Stimulated activated naive CD8-positive, alpha-beta T cell treated with anti-CD3 and anti-CD28 coated beads, Interleukin-15, Interleukin-2, amounts not matched to agents 100 ng/mL and 50 ng/mL, for 24 hours (primary cell): ENCODE measurements at regions not wholly inside any gene's neighbourhood (a gene's known extent, or its start where the extent isn't known, plus 50 kb on each side); places are given as distances from the start of the nearest gene placed in this dataset.
A peak's percentile ranks its signal among the peaks of the same experiment; 100 is the strongest.

Experiments used
- H3K27ac Mint-ChIP-seq: one replicate; pipeline ENCODE4 v1.8.0; 2021; ENCODE audit warnings: mild to moderate bottlenecking, mixed read lengths
- H3K27me3 Mint-ChIP-seq: one replicate; pipeline ENCODE4 v1.8.0; 2021; ENCODE audit warnings: mixed read lengths
- H3K36me3 Mint-ChIP-seq: one replicate; pipeline ENCODE4 v1.8.0; 2021; ENCODE audit warnings: low read depth, mixed read lengths
- H3K4me1 Mint-ChIP-seq: one replicate; pipeline ENCODE4 v1.8.0; 2021; ENCODE audit warnings: low read depth, mixed read lengths
- H3K4me3 Mint-ChIP-seq: one replicate; pipeline ENCODE4 v1.8.0; 2021; ENCODE audit warnings: mild to moderate bottlenecking, mixed read lengths
- H3K9me3 Mint-ChIP-seq: one replicate; pipeline ENCODE4 v1.8.0; 2021; ENCODE audit warnings: mixed read lengths

GRCh38 chr5:61617995-61618525, 286.0 kb downstream of the ZSWIM6 start:
- H3K27ac Mint-ChIP-seq = no peak overlapping the region

GRCh38 chr5:61618577-61618976, 286.5 kb downstream of the ZSWIM6 start:
- Mint-ChIP-seq H3K27me3 (peaks cover 10% of the 10 kb centered on the region), H3K4me1 (no peaks in the 10 kb centered on the region), H3K4me3 (no peak overlapping the region), H3K27ac (no peak overlapping the region), H3K9me3 (no peaks in the 10 kb centered on the region), H3K36me3 (no peaks in the 10 kb centered on the region)

More at GRCh38 chr5:61617995-61618525, 286.0 kb downstream of the ZSWIM6 start:
- H3K4me3 Mint-ChIP-seq = no peak overlapping the region
- no peaks in the 10 kb centered on the region for H3K36me3 Mint-ChIP-seq
- H3K27me3 Mint-ChIP-seq = peaks cover 9% of the 10 kb centered on the region
- no peaks in the 10 kb centered on the region for H3K4me1 Mint-ChIP-seq
- H3K9me3 Mint-ChIP-seq = no peaks in the 10 kb centered on the region

DNA sequence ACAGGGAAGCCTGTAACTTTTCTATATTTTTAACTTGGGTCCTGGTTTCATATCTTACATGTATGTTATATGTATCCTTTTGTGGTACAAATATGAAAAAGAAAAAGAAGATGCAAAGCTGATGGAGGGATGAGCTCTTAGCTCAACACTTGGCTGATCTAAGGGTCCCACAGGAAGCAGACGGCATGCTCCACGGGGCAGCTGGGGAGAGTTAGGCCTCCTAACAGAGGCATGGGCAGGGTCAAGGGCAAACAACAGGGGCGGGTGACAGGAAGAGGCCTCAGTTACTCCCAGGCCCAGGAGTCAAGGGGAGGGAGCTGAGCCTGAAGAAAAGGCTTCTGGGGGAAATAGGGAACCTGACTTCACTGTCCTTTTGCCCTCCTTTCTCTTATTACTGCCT, 287.2 kb downstream of the ZSWIM6 start:
- Mint-ChIP-seq H3K27me3 (peaks cover 14% of the 10 kb centered on the region), H3K36me3 (no peaks in the 10 kb centered on the region), H3K9me3 (no peaks in the 10 kb centered on the region), H3K4me3 (no peak overlapping the region), H3K27ac (no peak overlapping the region), H3K4me1 (no peaks in the 10 kb centered on the region)

- Mint-ChIP-seq H3K27me3 (peaks cover 20% of the 10 kb centered on the region), H3K27ac (no peak overlapping the region), H3K4me3 (no peak overlapping the region), H3K9me3 (no peaks in the 10 kb centered on the region), H3K4me1 (no peaks in the 10 kb centered on the region), H3K36me3 (no peaks in the 10 kb centered on the region)
Measured at GRCh38 chr5:61619777-61620518, 287.9 kb downstream of the ZSWIM6 start.

- no peaks in the 10 kb centered on the region for H3K9me3 Mint-ChIP-seq
- no peaks in the 10 kb centered on the region for H3K4me1 Mint-ChIP-seq
- H3K4me3 Mint-ChIP-seq = no peak overlapping the region
- no peaks in the 10 kb centered on the region for H3K36me3 Mint-ChIP-seq
- peaks cover 24% of the 10 kb centered on the region for H3K27me3 Mint-ChIP-seq
- H3K27ac Mint-ChIP-seq = no peak overlapping the region
Measured at GRCh38 chr5:61620699-61621182, 288.7 kb downstream of the ZSWIM6 start.

DNA sequence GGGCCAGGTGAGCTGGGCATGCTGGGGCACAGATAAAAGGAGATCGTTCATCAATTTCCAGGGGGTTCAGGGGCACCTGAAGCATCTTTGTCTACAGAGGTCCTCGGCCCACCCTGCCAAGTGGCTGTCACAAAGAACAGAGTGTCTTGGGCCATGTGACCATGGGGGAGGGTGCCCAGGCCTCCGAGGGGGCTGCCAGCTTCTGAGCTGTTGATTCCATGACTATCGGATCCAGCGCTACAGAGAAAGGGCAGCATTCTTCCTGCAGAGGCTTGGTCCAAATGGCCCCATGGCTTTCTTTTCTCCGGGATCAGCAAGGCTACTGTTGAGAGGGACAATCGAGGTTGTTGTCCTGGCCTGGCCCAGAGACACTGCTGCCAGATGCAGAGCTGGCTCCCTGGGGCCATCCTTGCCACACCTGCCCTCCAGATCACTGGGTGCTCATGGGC, 289.2 kb downstream of the ZSWIM6 start:
- H3K4me1 Mint-ChIP-seq = no peaks in the 10 kb centered on the region
- H3K27me3 Mint-ChIP-seq = peaks cover 24% of the 10 kb centered on the region
- no peak overlapping the region for H3K4me3 Mint-ChIP-seq
- no peaks in the 10 kb centered on the region for H3K9me3 Mint-ChIP-seq
- H3K36me3 Mint-ChIP-seq = no peaks in the 10 kb centered on the region
- no peak overlapping the region for H3K27ac Mint-ChIP-seq

- no peak overlapping the region for H3K4me3 Mint-ChIP-seq
- H3K4me1 Mint-ChIP-seq = peaks cover 8% of the 10 kb centered on the region
- H3K36me3 Mint-ChIP-seq = no peaks in the 10 kb centered on the region
- no peak overlapping the region for H3K27ac Mint-ChIP-seq
- H3K27me3 Mint-ChIP-seq = peaks cover 31% of the 10 kb centered on the region
- H3K9me3 Mint-ChIP-seq = no peaks in the 10 kb centered on the region
Measured at GRCh38 chr5:61622156-61622555, 290.1 kb downstream of the ZSWIM6 start.

DNA sequence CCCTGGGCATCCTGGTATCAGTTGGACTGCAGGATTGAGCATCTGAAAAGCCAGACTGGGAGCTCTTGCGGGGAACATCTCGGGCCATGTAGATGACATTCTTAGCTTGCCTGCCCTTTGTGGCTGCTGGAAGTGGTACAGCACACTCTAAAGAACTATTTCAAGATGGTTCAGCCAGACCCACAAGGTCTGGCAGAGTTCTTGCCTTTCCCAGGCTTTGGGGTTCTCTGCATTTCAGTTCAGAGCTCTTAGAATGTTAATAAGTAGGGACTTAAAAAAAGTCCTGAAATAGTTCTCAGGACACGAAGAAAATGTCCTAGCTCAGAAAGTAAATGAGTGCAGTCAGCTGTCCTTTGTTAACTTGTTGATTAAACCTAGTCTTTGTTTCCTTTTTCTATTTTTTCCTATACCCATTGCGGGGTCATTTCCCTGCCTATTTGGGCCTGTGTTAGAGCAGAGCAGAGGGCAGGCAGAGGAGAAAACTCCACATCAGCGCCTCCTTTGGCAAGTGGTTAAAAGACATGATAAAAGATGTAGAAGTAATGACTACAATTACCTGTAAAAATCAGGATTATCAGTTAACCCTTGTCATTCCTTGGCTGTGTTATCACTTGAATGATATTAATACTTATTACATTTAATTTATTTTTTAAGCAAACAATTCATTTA, 291.5 kb downstream of the ZSWIM6 start:
- Mint-ChIP-seq H3K9me3 (no peaks in the 10 kb centered on the region), H3K36me3 (no peaks in the 10 kb centered on the region), H3K4me1 (peaks cover 9% of the 10 kb centered on the region), H3K27me3 (peaks cover 38% of the 10 kb centered on the region), H3K27ac (no peak overlapping the region), H3K4me3 (no peak overlapping the region)

- peak overlapping the region; percentile 21 for H3K27ac Mint-ChIP-seq
- H3K36me3 Mint-ChIP-seq = no peaks in the 10 kb centered on the region
- no peaks in the 10 kb centered on the region for H3K9me3 Mint-ChIP-seq
- peaks cover 9% of the 10 kb centered on the region for H3K4me1 Mint-ChIP-seq
- peak overlapping the region; percentile 26 for H3K4me3 Mint-ChIP-seq
- peaks cover 46% of the 10 kb centered on the region for H3K27me3 Mint-ChIP-seq
Measured at GRCh38 chr5:61624553-61625136, 292.6 kb downstream of the ZSWIM6 start.

DNA sequence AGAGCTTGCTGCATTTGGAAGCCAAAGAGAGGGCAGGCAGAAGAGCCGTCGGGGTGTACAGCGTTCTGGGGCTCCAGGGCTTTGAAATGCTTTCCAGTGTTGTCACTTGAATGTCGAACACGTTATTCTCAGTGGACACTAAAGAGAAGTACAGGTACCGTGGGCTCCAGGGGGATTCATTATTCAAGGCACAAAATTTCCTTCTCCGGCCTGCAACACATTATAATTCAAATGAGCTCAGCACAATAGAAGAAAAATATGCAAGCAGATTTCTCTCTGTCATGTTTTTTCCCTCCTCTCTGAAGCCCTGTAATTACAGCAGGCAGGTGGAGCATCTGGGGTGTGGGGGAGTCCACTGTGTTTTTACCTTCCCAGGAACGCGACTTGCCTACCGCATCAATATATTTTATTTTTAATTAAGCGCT, 293.1 kb downstream of the ZSWIM6 start:
- H3K27me3 Mint-ChIP-seq = peaks cover 50% of the 10 kb centered on the region
- H3K27ac Mint-ChIP-seq = no peak overlapping the region
- H3K9me3 Mint-ChIP-seq = no peaks in the 10 kb centered on the region
- H3K36me3 Mint-ChIP-seq = no peaks in the 10 kb centered on the region
- peak overlapping the region; percentile 26 for H3K4me3 Mint-ChIP-seq
- peaks cover 9% of the 10 kb centered on the region for H3K4me1 Mint-ChIP-seq

GRCh38 chr5:61625681-61626621, 293.9 kb downstream of the ZSWIM6 start:
- H3K9me3 Mint-ChIP-seq = no peaks in the 10 kb centered on the region
- H3K4me3 Mint-ChIP-seq = peak overlapping the region; percentile 50
- no peak overlapping the region for H3K27ac Mint-ChIP-seq
- peaks cover 9% of the 10 kb centered on the region for H3K4me1 Mint-ChIP-seq
- H3K27me3 Mint-ChIP-seq = peaks cover 54% of the 10 kb centered on the region
- H3K36me3 Mint-ChIP-seq = no peaks in the 10 kb centered on the region

- Mint-ChIP-seq H3K4me3 (peak overlapping the region; percentile 50), H3K27ac (no peak overlapping the region), H3K4me1 (peaks cover 9% of the 10 kb centered on the region), H3K27me3 (peaks cover 54% of the 10 kb centered on the region), H3K9me3 (no peaks in the 10 kb centered on the region), H3K36me3 (no peaks in the 10 kb centered on the region)
Measured at GRCh38 chr5:61626639-61627282, 294.7 kb downstream of the ZSWIM6 start.

- Mint-ChIP-seq H3K27me3 (peaks cover 54% of the 10 kb centered on the region), H3K4me3 (no peak overlapping the region)
Measured at GRCh38 chr5:61627531-61627930, 295.5 kb downstream of the ZSWIM6 start.

DNA sequence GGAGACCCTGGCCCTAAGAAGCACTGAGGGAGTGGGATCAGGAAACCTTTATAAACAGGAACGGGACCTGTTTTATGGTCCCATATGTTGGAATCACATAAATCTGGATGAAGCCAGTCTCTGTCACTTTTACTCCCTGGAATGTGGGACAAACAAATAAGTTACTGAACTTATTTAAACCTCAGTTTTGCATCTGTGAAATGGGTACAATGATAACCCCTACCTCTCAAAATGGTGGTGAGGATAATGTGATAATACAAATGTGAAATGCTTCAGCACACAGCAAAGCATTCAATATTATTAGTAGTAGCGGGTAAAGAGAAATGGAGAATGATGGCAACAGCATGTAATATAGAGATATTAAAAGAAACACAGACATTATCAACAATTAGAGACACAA, 298.9 kb downstream of the ZSWIM6 start:
- no peak overlapping the region for H3K4me3 Mint-ChIP-seq
- H3K4me1 Mint-ChIP-seq = peaks cover 9% of the 10 kb centered on the region
- H3K27ac Mint-ChIP-seq = no peak overlapping the region
- peaks cover 37% of the 10 kb centered on the region for H3K27me3 Mint-ChIP-seq
- no peaks in the 10 kb centered on the region for H3K36me3 Mint-ChIP-seq
- no peaks in the 10 kb centered on the region for H3K9me3 Mint-ChIP-seq

More at GRCh38 chr5:61627531-61627930, 295.5 kb downstream of the ZSWIM6 start:
- H3K36me3 Mint-ChIP-seq = no peaks in the 10 kb centered on the region
- no peak overlapping the region for H3K27ac Mint-ChIP-seq
- no peaks in the 10 kb centered on the region for H3K9me3 Mint-ChIP-seq
- peaks cover 9% of the 10 kb centered on the region for H3K4me1 Mint-ChIP-seq
